Caco-2 (cell line): ENCODE measurements at regions not wholly inside any gene's neighbourhood (a gene's known extent, or its start where the extent isn't known, plus 50 kb on each side); places are given as distances from the start of the nearest gene placed in this dataset.

Source experiments
- BruUV-seq: library from RNA; stranded (reverse); fragments of 400-500 nt; replicated peaks from 2 replicates; lab custom pipeline; 2021; lab: Mats Ljungman, UMichigan
- CTCF ChIA-PET: fragments of 300-600 bp; sonication (Branson Sonifier 250); formaldehyde crosslinking; loops from one replicate; lab custom pipeline; 2022; ENCODE audit warnings: antibody characterized with exemption; lab: Charles Lee
- POLR2A ChIA-PET: fragments of 300-600 bp; sonication (Branson Sonifier 250); formaldehyde crosslinking; loops from one replicate; lab custom pipeline; 2022; ENCODE audit warnings: antibody characterized with exemption; lab: Charles Lee
- DNase-seq, 2 experiments: peaks; one replicate each; pipeline versions ENCODE4 v3.0.0 to v3.0.0-alpha.2; 2020 to 2022
- H3K27me3 ChIP-seq: replicated peaks from 2 replicates; pipeline ENCODE4 v1.6.0; 2011; ENCODE audit warnings: low read length; ENCODE audit not compliant: control insufficient read depth, insufficient read depth
- H3K36me3 ChIP-seq: 2 replicates; pipeline ENCODE4 v1.5.1; 2011; ENCODE audit warnings: low read length; ENCODE audit not compliant: control insufficient read depth, insufficient read depth
- H3K4me1 ChIP-seq: fragments of 250-450 bp; sonication (Bioruptor Pico); 2 replicates; pipeline ENCODE4 v1.5.1; 2020; ENCODE audit warnings: mild to moderate bottlenecking
- H3K4me3 ChIP-seq: 2 replicates; pipeline ENCODE4 v1.5.1; 2011; ENCODE audit warnings: low read depth, mild to moderate bottlenecking, control low read depth, low read length
- H3K9me3 ChIP-seq: fragments of 250-450 bp; sonication (Bioruptor Pico); 2 replicates; pipeline ENCODE4 v1.5.1; 2020; ENCODE audit warnings: mild to moderate bottlenecking, moderate library complexity
- H3K27ac Mint-ChIP-seq: one replicate; pipeline ENCODE4 v1.8.0; 2022; ENCODE audit warnings: mixed read lengths; ENCODE audit not compliant: unreplicated experiment
- H3K27me3 Mint-ChIP-seq: one replicate; pipeline ENCODE4 v1.8.0; 2022; ENCODE audit warnings: mixed read lengths; ENCODE audit not compliant: insufficient read depth, unreplicated experiment
- H3K36me3 Mint-ChIP-seq: one replicate; pipeline ENCODE4 v1.8.0; 2022; ENCODE audit warnings: mild to moderate bottlenecking, mixed read lengths; ENCODE audit not compliant: insufficient read depth, unreplicated experiment
- H3K4me1 Mint-ChIP-seq: one replicate; pipeline ENCODE4 v1.8.0; 2022; ENCODE audit warnings: low read depth, mixed read lengths; ENCODE audit not compliant: unreplicated experiment
- H3K4me3 Mint-ChIP-seq: one replicate; pipeline ENCODE4 v1.8.0; 2022; ENCODE audit warnings: mild to moderate bottlenecking, moderate library complexity, mixed read lengths; ENCODE audit not compliant: unreplicated experiment
- H3K9me3 Mint-ChIP-seq: one replicate; pipeline ENCODE4 v1.8.0; 2022; ENCODE audit warnings: mixed read lengths; ENCODE audit not compliant: unreplicated experiment
- CTCF ChIP-seq, 2 experiments: fragments of 200-600 bp in 1 of 2; IDR thresholded peaks; 1 replicate in 1 of 2; 2 replicates in 1 of 2; pipeline versions ENCODE4 v1.5.1 to v1.8.0; 2011 to 2022; ENCODE audit warnings: antibody characterized with exemption in 1 of 2, control low read depth in 1 of 2, inconsistent platforms in 1 of 2, low read depth in 1 of 2, low read length in 1 of 2, mild to moderate bottlenecking in 1 of 2, moderate library complexity in 1 of 2; ENCODE audit not compliant: insufficient read depth in 1 of 2, severe bottlenecking in 1 of 2, unreplicated experiment in 1 of 2
- intact Hi-C: fragments of 100-400 bp; cut with micrococcal nuclease; formaldehyde crosslinking; loops from one replicate; pipeline ENCODE4 v1.10.0; 2022; ENCODE audit not compliant: unreplicated experiment

- no peak overlapping the region for H3K4me3 Mint-ChIP-seq
- POLR2A ChIA-PET, result no interaction called here
- CTCF ChIA-PET, result no interaction called here
- no peak overlapping the region for H3K27ac Mint-ChIP-seq
- H3K36me3 Mint-ChIP-seq, result no peaks in the 10 kb centered on the region
- H3K9me3 Mint-ChIP-seq, result peaks cover 31% of the 10 kb centered on the region
- no peaks in the 10 kb centered on the region for H3K36me3 ChIP-seq
- H3K9me3 ChIP-seq, result no peaks in the 10 kb centered on the region; the same call in 1 of the 2 replicates
- no peak for TF ChIP-seq CTCF (IDR thresholded peaks at IDR 0.05; ENCODE audit: insufficient read depth in 1 of 2, low read depth in 1 of 2, low read length in 1 of 2, severe bottlenecking in 1 of 2, unreplicated experiment in 1 of 2)
- H3K4me1 ChIP-seq, result no peaks in the 10 kb centered on the region
- H3K27me3 Mint-ChIP-seq, result no peaks in the 10 kb centered on the region
- H3K4me1 Mint-ChIP-seq, result no peaks in the 10 kb centered on the region
- H3K27me3 ChIP-seq, result no peaks in the 10 kb centered on the region; the same call in 1 of the 2 replicates
- intact Hi-C loops, result no loop called here
- DNase-seq, result no peak
- no peak overlapping the region for H3K4me3 ChIP-seq
- BruUV-seq, result no TSS peak
Observed at GRCh38 chr12:127435439-127435838, 831.5 kb upstream of the TMEM132C start.

GRCh38 chr12:127438512-127439244 is 828.3 kb upstream of the TMEM132C start:
- H3K4me1 Mint-ChIP-seq, result no peaks in the 10 kb centered on the region
- ChIA-PET CTCF (no interaction called here), POLR2A (no interaction called here)
- BruUV-seq, result no TSS peak
- no peaks in the 10 kb centered on the region for H3K36me3 ChIP-seq
- no peak for DNase-seq
- H3K4me3 ChIP-seq, result no peak overlapping the region
- intact Hi-C loops, result no loop called here
- no peaks in the 10 kb centered on the region; the same call in 1 of the 2 replicates for H3K9me3 ChIP-seq
- no peaks in the 10 kb centered on the region for H3K4me1 ChIP-seq
- H3K27me3 Mint-ChIP-seq, result no peaks in the 10 kb centered on the region
- no peak overlapping the region for H3K4me3 Mint-ChIP-seq
- H3K27me3 ChIP-seq, result no peaks in the 10 kb centered on the region
- no peaks in the 10 kb centered on the region for H3K36me3 Mint-ChIP-seq
- no peak overlapping the region for H3K27ac Mint-ChIP-seq
- H3K9me3 Mint-ChIP-seq, result peaks cover 31% of the 10 kb centered on the region
- TF ChIP-seq CTCF (IDR thresholded peaks at IDR 0.05; ENCODE audit: insufficient read depth in 1 of 2, low read depth in 1 of 2, low read length in 1 of 2, severe bottlenecking in 1 of 2, unreplicated experiment in 1 of 2), result no peak

- Histone ChIP-seq H3K27me3 (no peaks in the 10 kb centered on the region), H3K4me1 (no peaks in the 10 kb centered on the region), H3K9me3 (no peaks in the 10 kb centered on the region), H3K4me3 (no peak overlapping the region), H3K36me3 (no peaks in the 10 kb centered on the region)
- no peak for DNase-seq
- no peak for TF ChIP-seq CTCF (IDR thresholded peaks at IDR 0.05; ENCODE audit: insufficient read depth in 1 of 2, low read depth in 1 of 2, low read length in 1 of 2, severe bottlenecking in 1 of 2, unreplicated experiment in 1 of 2)
- H3K27ac Mint-ChIP-seq, result no peak overlapping the region
- H3K9me3 Mint-ChIP-seq, result no peaks in the 10 kb centered on the region
- no TSS peak for BruUV-seq
- no peaks in the 10 kb centered on the region for H3K36me3 Mint-ChIP-seq
- intact Hi-C loops, result loop anchor here (10.0 kb wide), 1 partner anchor 229 kb away; no protein-coding TSS in a partner anchor
- H3K4me1 Mint-ChIP-seq, result no peaks in the 10 kb centered on the region
- H3K27me3 Mint-ChIP-seq, result no peaks in the 10 kb centered on the region
- no peak overlapping the region for H3K4me3 Mint-ChIP-seq
- ChIA-PET CTCF (no interaction called here), POLR2A (no interaction called here)
Observed at GRCh38 chr12:127445581-127446139, 821.3 kb upstream of the TMEM132C start.
